Kidney (tissue), 13 donors: ENCODE measurements at regions not wholly inside any gene's neighbourhood (a gene's known extent, or its start where the extent isn't known, plus 50 kb on each side); places are given as distances from the start of the nearest gene placed in this dataset.

Source experiments
- DNase-seq, 5 donors: peaks; one replicate each; pipeline ENCODE4 v3.0.0-alpha.2; 2013 to 2020
- FAIRE-seq: peaks from 2 replicates; lab custom pipeline; 2012; peaks lifted over from hg19 to GRCh38; lab: Jason Lieb, UNC
- H3K27ac ChIP-seq, 2 donors: one replicate each; pipeline ENCODE4 v1.7.0; 2013; ENCODE audit warnings: low read depth in 2 of 2, low read length in 2 of 2, inconsistent platforms in 1 of 2
- H3K27me3 ChIP-seq: one replicate; pipeline ENCODE4 v1.7.1; 2013; ENCODE audit warnings: low read length, inconsistent platforms; ENCODE audit not compliant: control insufficient read depth, insufficient read depth
- H3K36me3 ChIP-seq, 3 donors: one replicate each; pipeline versions ENCODE4 v1.7.0 to v1.7.1; 2013; ENCODE audit warnings: low read length in 3 of 3, control low read depth in 1 of 3, inconsistent platforms in 1 of 3; ENCODE audit not compliant: insufficient read depth in 3 of 3, control insufficient read depth in 2 of 3
- H3K4me1 ChIP-seq, 3 donors: one replicate each; pipeline versions ENCODE4 v1.7.0 to v1.7.1; 2013; ENCODE audit warnings: low read length in 3 of 3, inconsistent platforms in 1 of 3, low read depth in 1 of 3; ENCODE audit not compliant: control insufficient read depth in 2 of 3, insufficient read depth in 2 of 3
- H3K4me3 ChIP-seq, 3 donors: one replicate each; pipeline versions ENCODE4 v1.7.0 to v1.8.1; 2013; ENCODE audit warnings: low read length in 3 of 3, control low read depth in 1 of 3, inconsistent platforms in 1 of 3
- H3K9ac ChIP-seq, 3 donors: one replicate each; pipeline versions ENCODE4 v1.7.0 to v1.7.1; 2013; ENCODE audit warnings: low read length in 3 of 3, control low read depth in 1 of 3, inconsistent platforms in 1 of 3
- H3K9me3 ChIP-seq, 3 donors: one replicate each; pipeline versions ENCODE4 v1.7.0 to v1.7.1; 2013; ENCODE audit warnings: low read length in 3 of 3, control low read depth in 1 of 3, inconsistent platforms in 1 of 3; ENCODE audit not compliant: control insufficient read depth in 2 of 3, insufficient read depth in 1 of 3
- intact Hi-C: fragments of 100-400 bp; cut with DNase I; formaldehyde crosslinking; loops from one replicate; pipeline ENCODE4 v1.11.1; 2022
- TF ChIP-seq, protein P1 (sequence below): IDR thresholded peaks from 3 replicates; pipeline ENCODE4 v1.5.1; 2012; ENCODE audit warnings: mild to moderate bottlenecking, moderate library complexity, borderline replicate concordance; ENCODE audit not compliant: insufficient read depth; ENCODE audit errors: extremely low read depth
- donor health status: control.
- donor health status: control.
- donor health status: control.
- donor health status: control.
- donor health status: control.
- donor health status: DM: yes; HTN: yes; CAD: no.
- donor health status: Normal renal cell carcinoma (clear cell type).

GRCh38 chr9:91004992-91005391, 203.4 kb downstream of the SYK start:
- intact Hi-C loops: no loop called here
- H3K27ac ChIP-seq: no peak overlapping the region
- no peaks in the 10 kb centered on the region for H3K9me3 ChIP-seq
- FAIRE-seq (no peak), DNase-seq (no peak)
- TF ChIP-seq, protein P1, sequence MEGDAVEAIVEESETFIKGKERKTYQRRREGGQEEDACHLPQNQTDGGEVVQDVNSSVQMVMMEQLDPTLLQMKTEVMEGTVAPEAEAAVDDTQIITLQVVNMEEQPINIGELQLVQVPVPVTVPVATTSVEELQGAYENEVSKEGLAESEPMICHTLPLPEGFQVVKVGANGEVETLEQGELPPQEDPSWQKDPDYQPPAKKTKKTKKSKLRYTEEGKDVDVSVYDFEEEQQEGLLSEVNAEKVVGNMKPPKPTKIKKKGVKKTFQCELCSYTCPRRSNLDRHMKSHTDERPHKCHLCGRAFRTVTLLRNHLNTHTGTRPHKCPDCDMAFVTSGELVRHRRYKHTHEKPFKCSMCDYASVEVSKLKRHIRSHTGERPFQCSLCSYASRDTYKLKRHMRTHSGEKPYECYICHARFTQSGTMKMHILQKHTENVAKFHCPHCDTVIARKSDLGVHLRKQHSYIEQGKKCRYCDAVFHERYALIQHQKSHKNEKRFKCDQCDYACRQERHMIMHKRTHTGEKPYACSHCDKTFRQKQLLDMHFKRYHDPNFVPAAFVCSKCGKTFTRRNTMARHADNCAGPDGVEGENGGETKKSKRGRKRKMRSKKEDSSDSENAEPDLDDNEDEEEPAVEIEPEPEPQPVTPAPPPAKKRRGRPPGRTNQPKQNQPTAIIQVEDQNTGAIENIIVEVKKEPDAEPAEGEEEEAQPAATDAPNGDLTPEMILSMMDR: no peak
- no peaks in the 10 kb centered on the region for H3K4me1 ChIP-seq
- H3K9ac ChIP-seq: no peak overlapping the region
- H3K36me3 ChIP-seq: no peaks in the 10 kb centered on the region
- no peak overlapping the region for H3K4me3 ChIP-seq
- no peaks in the 10 kb centered on the region for H3K27me3 ChIP-seq

GRCh38 chr9:91006046-91006445, 204.4 kb downstream of the SYK start:
- DNase-seq: no peak
- H3K4me3 ChIP-seq: no peak overlapping the region
- TF ChIP-seq, protein P1: no peak
- intact Hi-C loops: no loop called here
- no peak overlapping the region for H3K9ac ChIP-seq
- H3K4me1 ChIP-seq: no peaks in the 10 kb centered on the region
- H3K9me3 ChIP-seq: no peaks in the 10 kb centered on the region
- no peaks in the 10 kb centered on the region for H3K27me3 ChIP-seq
- no peak for FAIRE-seq
- no peaks in the 10 kb centered on the region for H3K36me3 ChIP-seq
- no peak overlapping the region for H3K27ac ChIP-seq

DNA sequence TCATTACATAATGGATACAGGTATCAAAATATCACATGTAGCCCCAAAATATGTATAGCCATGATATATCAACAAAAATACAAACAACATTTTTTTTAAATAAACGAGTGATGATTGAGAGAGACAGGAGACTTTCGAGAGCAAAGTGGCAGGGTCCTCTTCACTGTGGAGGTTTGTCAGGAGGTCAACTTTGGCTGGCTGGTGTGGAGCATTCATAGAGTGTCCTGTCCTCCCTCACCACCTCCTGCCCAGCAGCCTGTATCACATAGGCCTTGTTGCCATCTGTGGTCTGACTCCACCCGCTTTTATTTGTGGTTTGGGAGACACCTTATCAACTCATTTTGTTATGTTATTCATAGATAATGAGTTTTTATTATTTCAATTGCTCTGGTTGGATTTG, 206.9 kb downstream of the SYK start:
- TF ChIP-seq, protein P1: no peak
- Histone ChIP-seq H3K27ac (no peak overlapping the region), H3K4me1 (no peaks in the 10 kb centered on the region), H3K9me3 (no peaks in the 10 kb centered on the region), H3K9ac (no peak overlapping the region), H3K27me3 (no peaks in the 10 kb centered on the region), H3K36me3 (no peaks in the 10 kb centered on the region), H3K4me3 (no peak overlapping the region)
- DNase-seq (no peak), FAIRE-seq (no peak)
- intact Hi-C loops: no loop called here

DNA sequence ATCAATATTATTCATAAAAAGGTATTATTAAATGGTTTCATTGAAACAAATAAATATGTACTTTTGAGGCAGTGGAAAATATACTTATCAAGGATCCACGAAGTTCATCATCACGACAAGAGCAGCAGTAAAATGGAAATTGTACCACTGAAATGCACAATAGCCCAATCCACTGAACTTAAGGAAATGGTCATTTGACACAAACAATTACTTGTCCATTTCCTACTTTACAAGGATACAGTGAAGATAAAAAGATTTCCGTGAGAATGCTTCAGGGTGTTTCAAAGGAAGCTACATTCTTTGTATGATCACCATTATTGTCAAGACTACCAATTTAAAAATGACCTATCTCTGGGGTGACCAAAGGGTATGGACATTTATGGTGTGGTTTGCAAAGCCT, 210.3 kb downstream of the SYK start:
- FAIRE-seq: no peak
- no peaks in the 10 kb centered on the region for H3K36me3 ChIP-seq
- TF ChIP-seq, protein P1: no peak
- no peaks in the 10 kb centered on the region for H3K9me3 ChIP-seq
- no peak for DNase-seq
- no peaks in the 10 kb centered on the region for H3K4me1 ChIP-seq
- H3K4me3 ChIP-seq: no peak overlapping the region
- no peak overlapping the region for H3K27ac ChIP-seq
- H3K27me3 ChIP-seq: no peaks in the 10 kb centered on the region
- no peak overlapping the region for H3K9ac ChIP-seq
- intact Hi-C loops: no loop called here
